Osteoblast (primary cell): ENCODE measurements at regions not wholly inside any gene's neighbourhood (a gene's known extent, or its start where the extent isn't known, plus 50 kb on each side); places are given as distances from the start of the nearest gene placed in this dataset.

ENCODE experiments used
- DNase-seq: peaks from one replicate; pipeline ENCODE4 v3.0.0; 2011; ENCODE audit warnings: low spot score, mixed read lengths; ENCODE audit not compliant: insufficient read length; ENCODE audit errors: missing footprints
- H2AFZ ChIP-seq: 2 replicates; pipeline ENCODE4 v1.6.0; 2011; ENCODE audit warnings: mild to moderate bottlenecking, low read length
- H3K27ac ChIP-seq: 2 replicates; pipeline ENCODE4 v1.5.1; 2011; ENCODE audit warnings: mild to moderate bottlenecking, low read depth, low read length, moderate library complexity
- H3K27me3 ChIP-seq: 2 replicates; pipeline ENCODE4 v1.6.0; 2012; ENCODE audit warnings: mild to moderate bottlenecking, control low read depth, inconsistent platforms, low read length, moderate library complexity; ENCODE audit not compliant: insufficient read depth
- H3K36me3 ChIP-seq: 2 replicates; pipeline ENCODE4 v1.5.1; 2011; ENCODE audit warnings: mild to moderate bottlenecking, low read length, control low read depth, moderate library complexity; ENCODE audit not compliant: insufficient read depth
- H3K4me1 ChIP-seq: 2 replicates; pipeline ENCODE4 v1.5.1; 2011; ENCODE audit warnings: mild to moderate bottlenecking, low read length, control low read depth, moderate library complexity; ENCODE audit not compliant: insufficient read depth
- H3K4me2 ChIP-seq: 2 replicates; pipeline ENCODE4 v1.6.0; 2011; ENCODE audit warnings: mild to moderate bottlenecking, low read length; ENCODE audit not compliant: insufficient read depth
- H3K4me3 ChIP-seq: fragments of 200-600 bp; sonication (generic); 3 replicates; pipeline ENCODE4 v1.5.1; 2012; ENCODE audit warnings: mild to moderate bottlenecking, low read length, inconsistent platforms; ENCODE audit not compliant: insufficient read depth
- H3K79me2 ChIP-seq: 2 replicates; pipeline ENCODE4 v1.6.0; 2012; ENCODE audit warnings: mild to moderate bottlenecking, low read length, control low read depth, inconsistent platforms; ENCODE audit not compliant: insufficient read depth
- H3K9me3 ChIP-seq: 2 replicates; pipeline ENCODE4 v1.5.1; 2011; ENCODE audit warnings: low read depth, low read length, control low read depth
- H4K20me1 ChIP-seq: 2 replicates; pipeline ENCODE4 v1.6.0; 2012; ENCODE audit warnings: mild to moderate bottlenecking, low read length, control low read depth; ENCODE audit not compliant: insufficient read depth
- CTCF ChIP-seq: IDR thresholded peaks from 2 replicates; pipeline ENCODE4 v1.5.1; 2011; ENCODE audit warnings: mild to moderate bottlenecking, low read depth, low read length, moderate library complexity; ENCODE audit errors: extremely low read depth

DNA sequence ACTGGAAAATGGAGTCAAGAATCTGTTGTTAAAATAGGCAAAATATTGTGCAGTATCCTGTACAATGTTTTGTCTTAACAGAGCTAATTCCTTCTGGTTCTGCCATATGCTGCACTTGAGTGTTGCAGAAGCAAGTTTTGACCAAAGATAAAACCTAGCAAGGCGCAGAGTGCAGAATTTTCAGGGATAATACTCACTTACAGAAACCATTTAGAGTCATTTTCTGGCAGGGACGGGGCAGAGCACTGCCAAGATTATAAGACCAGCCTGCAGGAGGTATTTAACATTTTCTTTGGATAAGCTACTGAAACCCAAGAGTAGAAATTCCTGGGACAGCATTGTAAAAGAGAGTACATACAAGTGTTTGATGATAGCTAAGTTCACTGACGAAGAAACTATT is 159.5 kb upstream of the EDNRB start:
- Histone ChIP-seq H3K9me3 (no peaks in the 10 kb centered on the region), H3K79me2 (no peaks in the 10 kb centered on the region), H3K36me3 (no peaks in the 10 kb centered on the region), H3K27me3 (no peaks in the 10 kb centered on the region), H4K20me1 (no peaks in the 10 kb centered on the region), H3K27ac (no peak overlapping the region), H3K4me3 (no peak overlapping the region), H2AFZ (no peak overlapping the region), H3K4me1 (no peaks in the 10 kb centered on the region), H3K4me2 (no peak overlapping the region)
- no peak for TF ChIP-seq CTCF
- DNase-seq = no peak

- no peak overlapping the region for H3K4me2 ChIP-seq
- H3K9me3 ChIP-seq = no peaks in the 10 kb centered on the region
- no peak overlapping the region for H3K4me3 ChIP-seq
- no peaks in the 10 kb centered on the region for H3K4me1 ChIP-seq
- no peak for DNase-seq
- H3K79me2 ChIP-seq = no peaks in the 10 kb centered on the region
- no peak overlapping the region for H3K27ac ChIP-seq
- no peak for TF ChIP-seq CTCF
- H3K36me3 ChIP-seq = no peaks in the 10 kb centered on the region
- H2AFZ ChIP-seq = no peak overlapping the region
- H3K27me3 ChIP-seq = no peaks in the 10 kb centered on the region
- no peaks in the 10 kb centered on the region for H4K20me1 ChIP-seq
These were observed 148.7 kb upstream of the EDNRB start for GRCh38 chr13:78067290-78067689.

- Histone ChIP-seq H3K9me3 (no peaks in the 10 kb centered on the region), H3K27me3 (no peaks in the 10 kb centered on the region), H3K4me3 (no peak overlapping the region), H2AFZ (no peak overlapping the region), H3K27ac (no peak overlapping the region), H4K20me1 (no peaks in the 10 kb centered on the region), H3K4me1 (no peaks in the 10 kb centered on the region), H3K36me3 (no peaks in the 10 kb centered on the region), H3K79me2 (no peaks in the 10 kb centered on the region), H3K4me2 (no peak overlapping the region)
- DNase-seq = peak; percentile 26
- no peak for TF ChIP-seq CTCF
These were observed 146.5 kb upstream of the EDNRB start for GRCh38 chr13:78065141-78065540.

DNA sequence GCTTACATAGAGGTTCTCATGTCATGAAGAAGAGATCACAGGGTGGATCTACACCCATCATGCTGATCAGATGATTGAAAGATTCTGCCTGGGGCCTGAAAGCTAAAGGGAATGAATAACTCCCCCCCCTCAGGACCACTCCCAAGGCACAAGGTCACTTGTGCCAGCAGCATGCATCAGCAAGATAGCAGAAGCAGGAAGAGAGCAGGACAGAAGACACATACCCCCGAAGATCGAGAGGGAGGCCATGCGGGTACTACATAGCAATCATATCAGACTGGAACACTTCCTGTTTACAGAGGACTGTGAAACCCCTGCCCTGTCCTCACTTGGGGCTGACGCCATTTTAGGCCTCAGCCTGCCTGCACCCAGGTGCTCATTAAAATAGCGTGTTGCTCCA is 143.2 kb upstream of the EDNRB start:
- no peaks in the 10 kb centered on the region for H3K36me3 ChIP-seq
- H3K4me2 ChIP-seq = no peak overlapping the region
- H3K79me2 ChIP-seq = no peaks in the 10 kb centered on the region
- H3K27ac ChIP-seq = no peak overlapping the region
- no peaks in the 10 kb centered on the region for H3K9me3 ChIP-seq
- no peak for DNase-seq
- H2AFZ ChIP-seq = no peak overlapping the region
- no peaks in the 10 kb centered on the region for H4K20me1 ChIP-seq
- no peaks in the 10 kb centered on the region for H3K27me3 ChIP-seq
- no peaks in the 10 kb centered on the region for H3K4me1 ChIP-seq
- H3K4me3 ChIP-seq = no peak overlapping the region
- TF ChIP-seq CTCF = no peak
